Upper lobe of right lung (tissue), 1 donor: ENCODE measurements at regions not wholly inside any gene's neighbourhood (a gene's known extent, or its start where the extent isn't known, plus 50 kb on each side); places are given as distances from the start of the nearest gene placed in this dataset.

ENCODE experiments used
- ATAC-seq: fragments of 200-7000 bp; cut with Tn5 transposase; one replicate; pipeline ENCODE4 v1.9.1; 2020; ENCODE audit warnings: mild to moderate bottlenecking, moderate library complexity
- DNase-seq: peaks from one replicate; pipeline ENCODE4 v3.0.0-alpha.2; 2020
- H3K27ac ChIP-seq: fragments of 200-600 bp; one replicate; pipeline ENCODE4 v1.8.0; 2022
- H3K27me3 ChIP-seq: fragments of 200-600 bp; one replicate; pipeline ENCODE4 v1.8.0; 2022; ENCODE audit warnings: mild to moderate bottlenecking
- H3K36me3 ChIP-seq: fragments of 200-600 bp; one replicate; pipeline ENCODE4 v1.8.0; 2022
- H3K4me1 ChIP-seq: fragments of 200-600 bp; one replicate; pipeline ENCODE4 v1.8.0; 2022
- H3K4me3 ChIP-seq: fragments of 200-600 bp; one replicate; pipeline ENCODE4 v1.8.0; 2022; ENCODE audit warnings: mild to moderate bottlenecking
- H3K9me3 ChIP-seq: fragments of 200-600 bp; one replicate; pipeline ENCODE4 v1.8.0; 2022
- CTCF ChIP-seq: fragments of 200-600 bp; IDR thresholded peaks from one replicate; pipeline ENCODE4 v1.8.0; 2022; ENCODE audit warnings: antibody characterized with exemption
- intact Hi-C: fragments of 100-400 bp; cut with DNase I; formaldehyde crosslinking; loops from one replicate; pipeline ENCODE4 v1.11.0; 2022
- donor health status: DM: no; HTN: yes; CAD: no; lungs with severe emphysema.

- H3K4me3 ChIP-seq = no peak overlapping the region
- intact Hi-C loops = no loop called here
- H3K9me3 ChIP-seq = peaks cover 3% of the 10 kb centered on the region
- H3K36me3 ChIP-seq = no peaks in the 10 kb centered on the region
- no peak overlapping the region for H3K27ac ChIP-seq
- DNase-seq = no peak
- no peaks in the 10 kb centered on the region for H3K27me3 ChIP-seq
- H3K4me1 ChIP-seq = no peaks in the 10 kb centered on the region
- no peak for TF ChIP-seq CTCF
- ATAC-seq = no peak
Measured at GRCh38 chr11:80771017-80771416, 1330.2 kb upstream of the TENM4 start.

- no peak for TF ChIP-seq CTCF
- intact Hi-C loops = no loop called here
- Histone ChIP-seq H3K36me3 (no peaks in the 10 kb centered on the region), H3K4me1 (no peaks in the 10 kb centered on the region), H3K27ac (no peak overlapping the region), H3K4me3 (no peak overlapping the region), H3K27me3 (no peaks in the 10 kb centered on the region), H3K9me3 (no peaks in the 10 kb centered on the region)
- no peak for DNase-seq
- ATAC-seq = no peak
Measured at GRCh38 chr11:80758787-80759186, 1318.0 kb upstream of the TENM4 start.

GRCh38 chr11:80748207-80748925 lies 1307.5 kb upstream of the TENM4 start:
- ATAC-seq (no peak), DNase-seq (no peak)
- H3K4me1 ChIP-seq = no peaks in the 10 kb centered on the region
- H3K27ac ChIP-seq = no peak overlapping the region
- TF ChIP-seq CTCF = no peak
- no peaks in the 10 kb centered on the region for H3K36me3 ChIP-seq
- H3K4me3 ChIP-seq = no peak overlapping the region
- H3K27me3 ChIP-seq = no peaks in the 10 kb centered on the region
- intact Hi-C loops = no loop called here
- H3K9me3 ChIP-seq = no peaks in the 10 kb centered on the region

GRCh38 chr11:80746300-80746699 lies 1305.5 kb upstream of the TENM4 start:
- H3K9me3 ChIP-seq = no peaks in the 10 kb centered on the region
- no peak overlapping the region for H3K27ac ChIP-seq
- no peaks in the 10 kb centered on the region for H3K4me1 ChIP-seq
- no peak overlapping the region for H3K4me3 ChIP-seq
- ATAC-seq (no peak), DNase-seq (no peak)
- no peaks in the 10 kb centered on the region for H3K36me3 ChIP-seq
- intact Hi-C loops = no loop called here
- TF ChIP-seq CTCF = no peak
- H3K27me3 ChIP-seq = no peaks in the 10 kb centered on the region

DNA sequence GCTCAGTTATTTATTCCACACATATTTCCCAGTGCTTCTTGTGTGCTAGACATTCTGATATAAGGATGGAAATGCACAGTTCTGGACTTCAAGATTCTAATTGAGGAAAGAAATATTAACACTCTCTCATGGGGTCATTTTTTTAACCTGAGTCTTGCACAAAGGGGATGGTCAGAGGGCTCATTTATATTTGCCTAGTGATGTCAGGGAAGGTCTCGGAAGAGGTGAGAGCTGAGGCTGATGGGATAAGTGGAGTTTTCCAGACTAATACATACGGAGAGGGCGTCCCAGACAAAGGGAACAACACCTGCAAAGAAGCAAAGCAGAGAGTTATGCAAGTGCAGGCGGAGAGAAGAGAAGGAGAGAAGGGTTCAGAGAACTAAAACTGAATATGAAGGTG lies 1304.6 kb upstream of the TENM4 start:
- Histone ChIP-seq H3K9me3 (no peaks in the 10 kb centered on the region), H3K36me3 (no peaks in the 10 kb centered on the region), H3K27me3 (no peaks in the 10 kb centered on the region), H3K27ac (no peak overlapping the region), H3K4me1 (no peaks in the 10 kb centered on the region), H3K4me3 (no peak overlapping the region)
- no peak for TF ChIP-seq CTCF
- intact Hi-C loops = no loop called here
- DNase-seq = no peak
- no peak for ATAC-seq

GRCh38 chr11:80733790-80734189 lies 1293.0 kb upstream of the TENM4 start:
- no peak for DNase-seq
- TF ChIP-seq CTCF = no peak
- Histone ChIP-seq H3K36me3 (no peaks in the 10 kb centered on the region), H3K27me3 (no peaks in the 10 kb centered on the region), H3K9me3 (no peaks in the 10 kb centered on the region), H3K4me3 (no peak overlapping the region), H3K27ac (no peak overlapping the region), H3K4me1 (no peaks in the 10 kb centered on the region)
- intact Hi-C loops = no loop called here
- ATAC-seq = no peak
